GM10266 (cell line): ENCODE measurements at regions not wholly inside any gene's neighbourhood (a gene's known extent, or its start where the extent isn't known, plus 50 kb on each side); places are given as distances from the start of the nearest gene placed in this dataset.

ENCODE experiments used
- DNase-seq: peaks from one replicate; pipeline ENCODE4 v3.0.0; 2012; ENCODE audit errors: extremely low spot score
- TF ChIP-seq, protein P1 (sequence below): IDR thresholded peaks from 2 replicates; pipeline ENCODE4 v1.5.1; 2012; ENCODE audit warnings: mild to moderate bottlenecking, low read depth; ENCODE audit not compliant: control insufficient read depth, insufficient read depth; ENCODE audit errors: missing control alignments

DNA sequence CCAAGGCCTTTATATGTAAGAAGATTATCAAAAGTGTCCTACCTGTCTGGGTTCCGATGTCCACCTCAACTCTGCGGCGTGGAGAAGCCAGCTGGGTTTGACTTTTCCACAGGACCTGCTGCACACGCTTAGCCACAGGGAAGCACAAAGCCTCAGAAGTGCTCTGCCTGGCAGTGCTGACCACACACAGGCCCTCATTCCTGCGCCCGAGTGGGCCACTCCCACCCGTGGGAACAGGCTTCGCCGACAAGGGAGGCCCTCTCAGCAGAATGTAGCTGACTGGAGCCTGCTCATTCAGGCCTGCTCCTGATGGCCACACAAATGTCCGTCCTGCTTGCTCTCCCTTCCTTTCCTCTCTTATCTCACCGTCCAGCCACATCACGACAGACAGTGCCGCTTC, 221.4 kb upstream of the LRRN1 start:
- TF ChIP-seq, protein P1, sequence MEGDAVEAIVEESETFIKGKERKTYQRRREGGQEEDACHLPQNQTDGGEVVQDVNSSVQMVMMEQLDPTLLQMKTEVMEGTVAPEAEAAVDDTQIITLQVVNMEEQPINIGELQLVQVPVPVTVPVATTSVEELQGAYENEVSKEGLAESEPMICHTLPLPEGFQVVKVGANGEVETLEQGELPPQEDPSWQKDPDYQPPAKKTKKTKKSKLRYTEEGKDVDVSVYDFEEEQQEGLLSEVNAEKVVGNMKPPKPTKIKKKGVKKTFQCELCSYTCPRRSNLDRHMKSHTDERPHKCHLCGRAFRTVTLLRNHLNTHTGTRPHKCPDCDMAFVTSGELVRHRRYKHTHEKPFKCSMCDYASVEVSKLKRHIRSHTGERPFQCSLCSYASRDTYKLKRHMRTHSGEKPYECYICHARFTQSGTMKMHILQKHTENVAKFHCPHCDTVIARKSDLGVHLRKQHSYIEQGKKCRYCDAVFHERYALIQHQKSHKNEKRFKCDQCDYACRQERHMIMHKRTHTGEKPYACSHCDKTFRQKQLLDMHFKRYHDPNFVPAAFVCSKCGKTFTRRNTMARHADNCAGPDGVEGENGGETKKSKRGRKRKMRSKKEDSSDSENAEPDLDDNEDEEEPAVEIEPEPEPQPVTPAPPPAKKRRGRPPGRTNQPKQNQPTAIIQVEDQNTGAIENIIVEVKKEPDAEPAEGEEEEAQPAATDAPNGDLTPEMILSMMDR, result no peak
- no peak for DNase-seq

DNA sequence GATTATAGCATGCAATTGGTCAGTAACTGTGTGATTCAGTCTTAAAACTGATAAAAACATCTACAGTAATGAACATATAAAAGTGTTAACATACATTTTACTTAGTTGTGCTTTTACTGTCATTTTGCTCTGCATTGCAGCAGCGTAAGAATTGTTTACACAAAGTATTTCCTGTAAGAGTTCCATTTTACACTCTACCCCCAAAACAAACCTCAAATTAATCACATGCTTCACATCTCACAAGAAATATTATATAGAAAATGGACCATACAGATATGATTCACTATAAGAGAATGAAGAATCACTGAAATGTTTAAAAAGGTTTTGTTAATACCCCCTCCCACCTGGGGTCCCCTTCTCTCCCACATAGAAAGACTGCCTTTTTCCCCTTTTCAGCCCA, 225.9 kb upstream of the LRRN1 start:
- TF ChIP-seq, protein P1, result no peak

DNA sequence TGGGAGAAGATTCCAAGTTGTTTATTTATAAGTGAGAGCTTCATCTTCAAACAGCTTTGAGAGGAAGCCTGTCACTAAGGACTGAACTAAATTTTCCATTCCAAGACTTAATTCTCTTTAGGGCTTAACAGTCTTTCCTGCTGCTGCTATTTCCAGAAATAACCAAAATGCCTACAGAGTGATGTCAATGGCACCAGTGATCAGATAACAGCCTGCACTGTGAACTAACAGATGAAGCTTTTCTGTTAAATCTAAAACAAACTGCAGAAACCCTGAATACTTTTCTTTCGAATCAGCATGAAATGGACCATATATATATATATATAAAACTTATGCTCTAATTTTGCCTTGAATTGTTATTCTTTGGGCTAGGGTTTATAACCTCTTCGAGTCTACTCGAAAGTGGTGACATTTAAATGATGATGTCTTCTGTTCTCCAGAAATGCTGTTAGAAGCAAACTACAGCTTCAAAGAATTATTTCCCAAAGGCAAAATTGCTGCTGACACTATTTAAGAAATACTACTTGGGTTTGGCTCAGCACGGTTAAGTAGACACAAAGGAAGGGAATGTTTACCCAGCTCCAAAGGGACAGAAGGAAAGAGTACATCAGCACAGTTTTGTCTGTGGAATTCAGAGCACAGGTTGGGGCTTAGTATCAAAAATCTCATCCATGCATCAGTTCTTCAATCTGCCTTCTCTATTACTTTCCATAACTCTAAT, 238.5 kb upstream of the LRRN1 start:
- TF ChIP-seq, protein P1, result no peak

More for the DNA sequence above, 225.9 kb upstream of the LRRN1 start:
- no peak for DNase-seq

DNA sequence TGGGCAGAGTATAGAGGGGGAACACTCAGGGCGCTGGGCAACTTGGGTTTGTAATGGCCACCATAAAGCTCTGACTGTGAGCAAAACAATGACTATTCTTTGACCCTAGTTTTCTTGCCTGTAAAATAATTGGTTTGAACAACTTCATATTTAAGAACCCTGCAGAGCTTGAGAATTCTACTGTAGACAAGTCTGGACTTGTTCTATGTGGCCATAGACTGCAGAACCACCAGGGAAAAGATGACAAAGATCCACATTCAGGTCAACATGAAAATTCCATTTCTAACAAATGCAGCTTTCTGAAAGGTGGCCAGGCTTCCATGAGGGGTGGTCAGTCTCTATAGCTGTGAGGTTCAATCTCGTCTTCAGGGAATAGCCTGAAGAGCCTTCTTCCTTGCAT, 239.4 kb upstream of the LRRN1 start:
- no peak for DNase-seq
- TF ChIP-seq, protein P1, result no peak

More for the DNA sequence above, 238.5 kb upstream of the LRRN1 start:
- DNase-seq, result no peak

DNA sequence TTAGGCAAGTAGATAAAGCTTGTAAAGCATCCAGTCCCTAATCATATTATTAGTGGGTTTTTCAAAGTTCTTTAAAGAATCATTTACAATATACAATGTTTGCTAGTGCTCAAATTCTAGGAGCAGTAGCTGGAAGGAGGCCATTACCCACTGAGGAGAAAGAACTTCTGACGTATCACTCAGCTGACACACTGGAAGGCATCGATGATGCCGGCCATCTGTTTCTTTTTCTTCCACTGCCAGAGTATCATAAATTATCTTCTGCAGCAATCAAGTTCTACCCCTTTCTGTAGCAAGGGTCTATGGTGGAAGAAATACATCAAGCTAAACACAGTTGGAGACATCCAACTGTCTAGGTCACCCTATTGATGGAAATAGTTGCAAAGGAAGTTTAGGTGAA, 243.2 kb upstream of the LRRN1 start:
- TF ChIP-seq, protein P1, result no peak
- DNase-seq, result no peak

DNA sequence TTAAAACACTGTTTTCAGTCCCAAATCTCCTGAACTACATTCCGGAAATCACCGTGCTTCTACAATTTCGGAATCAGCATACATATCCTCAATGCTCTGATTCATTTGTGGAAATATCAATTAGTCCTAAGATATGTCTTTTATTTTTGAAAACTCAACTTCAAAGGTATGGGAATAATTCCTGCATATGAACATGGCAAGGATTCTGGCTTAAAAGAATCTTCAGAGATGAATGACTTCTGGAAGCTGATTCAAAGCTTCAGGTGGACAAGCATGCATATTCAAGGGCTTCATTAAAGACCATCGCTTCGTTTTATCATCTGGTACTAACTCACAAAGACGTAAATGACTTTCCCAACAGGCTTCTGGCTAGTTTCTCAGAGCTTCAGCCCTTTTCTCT, 246.0 kb upstream of the LRRN1 start:
- no peak for DNase-seq
- TF ChIP-seq, protein P1, result no peak

DNA sequence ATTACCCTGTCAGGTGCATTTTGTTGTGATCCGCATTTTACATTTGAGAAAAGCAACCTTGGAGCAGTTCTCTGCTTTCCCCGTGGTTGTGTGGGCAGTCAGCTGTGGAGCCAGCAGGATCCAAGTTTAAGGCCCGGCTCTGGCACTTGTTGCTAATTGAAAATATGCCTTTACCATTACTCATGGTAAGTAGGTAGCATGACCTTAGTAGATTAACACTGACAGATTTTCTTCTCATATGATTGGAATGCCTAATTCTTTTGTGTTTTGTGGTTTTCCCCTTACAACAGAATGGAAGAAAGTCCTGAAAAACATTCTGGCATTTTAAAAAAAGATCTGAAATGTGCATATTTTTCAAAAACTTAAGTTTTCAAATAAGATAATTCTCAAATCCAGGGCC, 246.5 kb upstream of the LRRN1 start:
- TF ChIP-seq, protein P1, result no peak
- no peak for DNase-seq
